SK-N-SH treated with all-trans-retinoic acid at 6 μM for 48 hours (cell line): ENCODE measurements at regions not wholly inside any gene's neighbourhood (a gene's known extent, or its start where the extent isn't known, plus 50 kb on each side); places are given as distances from the start of the nearest gene placed in this dataset.

Experiments
- ARNTL ChIP-seq: fragments of 450-650 bp; formaldehyde crosslinking; IDR thresholded peaks from 2 replicates; pipeline ENCODE4 v1.5.0; 2020; ENCODE audit warnings: low read depth, mild to moderate bottlenecking, moderate library complexity, borderline replicate concordance
- CSDC2 ChIP-seq: fragments of 250-450 bp; sonication (Bioruptor Pico); IDR thresholded peaks from 2 replicates; pipeline ENCODE4 v1.5.0; 2020; ENCODE audit warnings: mild to moderate bottlenecking, moderate library complexity
- ISL1 ChIP-seq: fragments of 250-450 bp; sonication (Bioruptor Pico); IDR thresholded peaks from 2 replicates; pipeline ENCODE4 v2.1.2; 2022; ENCODE audit warnings: mild to moderate bottlenecking, moderate library complexity
- OSR1 ChIP-seq: fragments of 250-450 bp; sonication (Bioruptor Pico); IDR thresholded peaks from 2 replicates; pipeline ENCODE4 v1.8.0; 2022; ENCODE audit warnings: moderate library complexity, mild to moderate bottlenecking, inconsistent platforms
- PPARA ChIP-seq: fragments of 250-450 bp; sonication (Bioruptor Pico); IDR thresholded peaks from 2 replicates; pipeline ENCODE4 v1.5.0; 2020; ENCODE audit warnings: mild to moderate bottlenecking, borderline replicate concordance
- RARB ChIP-seq: fragments of 250-450 bp; sonication (Bioruptor Pico); IDR thresholded peaks from 2 replicates; pipeline ENCODE4 v1.8.0; 2021; ENCODE audit warnings: mild to moderate bottlenecking, moderate library complexity
- SNAI2 ChIP-seq: fragments of 250-450 bp; sonication (Bioruptor Pico); IDR thresholded peaks from 2 replicates; pipeline ENCODE4 v1.5.0; 2020; ENCODE audit warnings: mild to moderate bottlenecking, moderate library complexity
- ZFP30 ChIP-seq: fragments of 450-650 bp; formaldehyde crosslinking; IDR thresholded peaks from 2 replicates; pipeline ENCODE4 v1.5.0; 2022; ENCODE audit warnings: mild to moderate bottlenecking, moderate library complexity
- ZNF565 ChIP-seq: fragments of 450-650 bp; formaldehyde crosslinking; conservative IDR thresholded peaks from 2 replicates; pipeline ENCODE4 v1.5.0; 2020; ENCODE audit warnings: low read depth, mild to moderate bottlenecking, moderate library complexity
- ZNF70 ChIP-seq: fragments of 450-650 bp; formaldehyde crosslinking; IDR thresholded peaks from 2 replicates; pipeline ENCODE4 v1.5.0; 2020; ENCODE audit warnings: mild to moderate bottlenecking, moderate library complexity
- ZNF8 ChIP-seq: fragments of 450-650 bp; formaldehyde crosslinking; IDR thresholded peaks from 2 replicates; pipeline ENCODE4 v1.5.0; 2020; ENCODE audit warnings: mild to moderate bottlenecking, moderate library complexity
- TF ChIP-seq, protein P1 (sequence below): fragments of 250-450 bp; sonication (Bioruptor Pico); IDR thresholded peaks from 2 replicates; pipeline ENCODE4 v1.5.1; 2020; ENCODE audit warnings: low read depth, mild to moderate bottlenecking, moderate library complexity
- TF ChIP-seq, protein P2 (sequence below): fragments of 250-450 bp; sonication (Bioruptor Pico); IDR thresholded peaks from 2 replicates; pipeline ENCODE4 v1.5.0; 2020; ENCODE audit warnings: mild to moderate bottlenecking, moderate library complexity
- TF ChIP-seq, protein P3 (sequence below): fragments of 250-450 bp; sonication (Bioruptor Pico); IDR thresholded peaks from 2 replicates; pipeline ENCODE4 v1.8.0; 2020; ENCODE audit warnings: mild to moderate bottlenecking, moderate library complexity, borderline replicate concordance

DNA sequence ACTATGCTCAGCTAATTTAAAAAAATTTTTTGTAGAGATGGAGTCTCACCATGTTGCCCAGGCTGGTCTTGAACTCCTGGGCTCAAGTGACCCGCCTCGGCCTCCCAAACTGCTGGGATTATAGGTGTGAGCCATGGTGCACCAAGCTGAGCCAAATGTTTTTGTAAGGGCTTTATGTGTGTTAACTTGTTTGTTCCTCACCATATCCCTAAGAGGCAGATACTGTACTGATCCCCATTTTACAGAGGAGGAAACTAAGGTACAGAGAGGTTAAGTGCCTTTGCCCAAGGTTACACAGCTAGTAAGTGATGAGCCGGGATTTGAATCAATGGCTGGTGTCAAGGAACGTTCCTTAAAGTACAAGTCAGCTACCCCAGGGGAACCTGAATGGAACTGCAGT lies 85.3 kb upstream of the KLF7 start:
- no peak for TF ChIP-seq SNAI2 (CRISPR knock-in tag)
- TF ChIP-seq OSR1 (CRISPR knock-in tag) = no peak
- no peak for TF ChIP-seq CSDC2 (CRISPR knock-in tag)
- TF ChIP-seq ZNF565 = no peak
- no peak for TF ChIP-seq RARB (CRISPR knock-in tag)
- TF ChIP-seq, protein P1, sequence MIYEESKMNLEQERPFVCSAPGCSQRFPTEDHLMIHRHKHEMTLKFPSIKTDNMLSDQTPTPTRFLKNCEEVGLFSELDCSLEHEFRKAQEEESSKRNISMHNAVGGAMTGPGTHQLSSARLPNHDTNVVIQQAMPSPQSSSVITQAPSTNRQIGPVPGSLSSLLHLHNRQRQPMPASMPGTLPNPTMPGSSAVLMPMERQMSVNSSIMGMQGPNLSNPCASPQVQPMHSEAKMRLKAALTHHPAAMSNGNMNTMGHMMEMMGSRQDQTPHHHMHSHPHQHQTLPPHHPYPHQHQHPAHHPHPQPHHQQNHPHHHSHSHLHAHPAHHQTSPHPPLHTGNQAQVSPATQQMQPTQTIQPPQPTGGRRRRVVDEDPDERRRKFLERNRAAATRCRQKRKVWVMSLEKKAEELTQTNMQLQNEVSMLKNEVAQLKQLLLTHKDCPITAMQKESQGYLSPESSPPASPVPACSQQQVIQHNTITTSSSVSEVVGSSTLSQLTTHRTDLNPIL = no peak
- TF ChIP-seq, protein P2, sequence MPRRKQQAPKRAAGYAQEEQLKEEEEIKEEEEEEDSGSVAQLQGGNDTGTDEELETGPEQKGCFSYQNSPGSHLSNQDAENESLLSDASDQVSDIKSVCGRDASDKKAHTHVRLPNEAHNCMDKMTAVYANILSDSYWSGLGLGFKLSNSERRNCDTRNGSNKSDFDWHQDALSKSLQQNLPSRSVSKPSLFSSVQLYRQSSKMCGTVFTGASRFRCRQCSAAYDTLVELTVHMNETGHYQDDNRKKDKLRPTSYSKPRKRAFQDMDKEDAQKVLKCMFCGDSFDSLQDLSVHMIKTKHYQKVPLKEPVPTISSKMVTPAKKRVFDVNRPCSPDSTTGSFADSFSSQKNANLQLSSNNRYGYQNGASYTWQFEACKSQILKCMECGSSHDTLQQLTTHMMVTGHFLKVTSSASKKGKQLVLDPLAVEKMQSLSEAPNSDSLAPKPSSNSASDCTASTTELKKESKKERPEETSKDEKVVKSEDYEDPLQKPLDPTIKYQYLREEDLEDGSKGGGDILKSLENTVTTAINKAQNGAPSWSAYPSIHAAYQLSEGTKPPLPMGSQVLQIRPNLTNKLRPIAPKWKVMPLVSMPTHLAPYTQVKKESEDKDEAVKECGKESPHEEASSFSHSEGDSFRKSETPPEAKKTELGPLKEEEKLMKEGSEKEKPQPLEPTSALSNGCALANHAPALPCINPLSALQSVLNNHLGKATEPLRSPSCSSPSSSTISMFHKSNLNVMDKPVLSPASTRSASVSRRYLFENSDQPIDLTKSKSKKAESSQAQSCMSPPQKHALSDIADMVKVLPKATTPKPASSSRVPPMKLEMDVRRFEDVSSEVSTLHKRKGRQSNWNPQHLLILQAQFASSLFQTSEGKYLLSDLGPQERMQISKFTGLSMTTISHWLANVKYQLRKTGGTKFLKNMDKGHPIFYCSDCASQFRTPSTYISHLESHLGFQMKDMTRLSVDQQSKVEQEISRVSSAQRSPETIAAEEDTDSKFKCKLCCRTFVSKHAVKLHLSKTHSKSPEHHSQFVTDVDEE (CRISPR knock-in tag) = no peak
- TF ChIP-seq PPARA = no peak
- no peak for TF ChIP-seq ARNTL (CRISPR knock-in tag)
- no peak for TF ChIP-seq ISL1 (CRISPR knock-in tag)
- TF ChIP-seq ZNF70 (CRISPR knock-in tag) = no peak
- TF ChIP-seq, protein P3, sequence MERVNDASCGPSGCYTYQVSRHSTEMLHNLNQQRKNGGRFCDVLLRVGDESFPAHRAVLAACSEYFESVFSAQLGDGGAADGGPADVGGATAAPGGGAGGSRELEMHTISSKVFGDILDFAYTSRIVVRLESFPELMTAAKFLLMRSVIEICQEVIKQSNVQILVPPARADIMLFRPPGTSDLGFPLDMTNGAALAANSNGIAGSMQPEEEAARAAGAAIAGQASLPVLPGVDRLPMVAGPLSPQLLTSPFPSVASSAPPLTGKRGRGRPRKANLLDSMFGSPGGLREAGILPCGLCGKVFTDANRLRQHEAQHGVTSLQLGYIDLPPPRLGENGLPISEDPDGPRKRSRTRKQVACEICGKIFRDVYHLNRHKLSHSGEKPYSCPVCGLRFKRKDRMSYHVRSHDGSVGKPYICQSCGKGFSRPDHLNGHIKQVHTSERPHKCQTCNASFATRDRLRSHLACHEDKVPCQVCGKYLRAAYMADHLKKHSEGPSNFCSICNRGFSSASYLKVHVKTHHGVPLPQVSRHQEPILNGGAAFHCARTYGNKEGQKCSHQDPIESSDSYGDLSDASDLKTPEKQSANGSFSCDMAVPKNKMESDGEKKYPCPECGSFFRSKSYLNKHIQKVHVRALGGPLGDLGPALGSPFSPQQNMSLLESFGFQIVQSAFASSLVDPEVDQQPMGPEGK (CRISPR knock-in tag) = no peak
- no peak for TF ChIP-seq ZNF8 (CRISPR knock-in tag)
- no peak for TF ChIP-seq ZFP30
